ENCODE measurements at regions not wholly inside any gene's neighbourhood (a gene's known extent, or its start where the extent isn't known, plus 50 kb on each side); places are given as distances from the start of the nearest gene placed in this dataset.

DNA sequence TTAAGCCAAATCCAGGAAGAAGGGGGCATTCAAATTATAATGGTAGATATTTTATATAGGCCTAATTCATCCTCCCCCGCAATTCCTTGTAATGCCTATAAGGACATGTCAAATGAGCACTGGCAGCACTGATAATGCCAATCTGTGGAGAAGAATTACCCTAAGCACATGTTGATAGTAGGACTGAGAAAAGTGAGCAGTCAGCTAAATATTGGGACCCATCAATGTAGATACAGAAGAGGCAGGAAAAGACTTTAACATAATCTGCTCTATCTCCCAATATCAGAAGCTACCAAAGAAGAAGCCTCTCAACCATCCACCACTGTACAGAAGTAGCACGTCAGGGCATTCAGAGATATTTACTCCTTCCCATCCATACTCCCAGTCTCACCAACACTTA, 101.3 kb upstream of the REG3A start:
- no peak for TF ChIP-seq CTCF (IDR thresholded peaks at IDR 0.05; ENCODE audit: low read depth, low read length)
- DNase-seq (ENCODE audit: low read depth in 2 of 2), result no peak
- H3K4me3 ChIP-seq (replicated peaks in 1 of 2; ENCODE audit: low read depth in 2 of 2, low read length in 2 of 2), result no peak overlapping the region

DNA sequence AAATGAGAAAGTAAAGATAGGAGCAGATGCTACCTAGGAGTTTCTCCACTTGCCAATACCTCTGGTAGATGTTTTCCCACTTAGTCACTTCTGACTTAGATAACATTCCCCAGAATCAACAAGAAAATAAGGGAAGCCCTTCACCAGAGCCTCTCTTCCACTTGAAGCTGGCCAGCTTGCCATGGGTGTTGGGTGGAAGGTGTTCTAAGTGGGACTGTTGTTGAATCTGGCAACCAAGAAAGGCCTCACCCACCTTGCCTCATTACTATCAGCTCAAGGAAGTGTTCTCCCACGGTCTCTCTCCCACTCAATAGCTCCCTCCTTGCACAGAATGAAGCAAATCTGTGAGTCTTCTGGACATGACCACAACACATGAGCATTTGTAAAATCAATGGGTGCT, 100.4 kb upstream of the REG3A start:
- no peak for TF ChIP-seq CTCF (IDR thresholded peaks at IDR 0.05; ENCODE audit: low read depth, low read length)
- DNase-seq (ENCODE audit: low read depth in 2 of 2), result no peak
- no peak overlapping the region for H3K4me3 ChIP-seq (replicated peaks in 1 of 2; ENCODE audit: low read depth in 2 of 2, low read length in 2 of 2)

GRCh38 chr2:79259296-79259695, 99.7 kb upstream of the REG3A start:
- no peak for TF ChIP-seq CTCF (IDR thresholded peaks at IDR 0.05; ENCODE audit: low read depth, low read length)
- no peak overlapping the region for H3K4me3 ChIP-seq (replicated peaks in 1 of 2; ENCODE audit: low read depth in 2 of 2, low read length in 2 of 2)
- DNase-seq (ENCODE audit: low read depth in 2 of 2), result no peak

DNA sequence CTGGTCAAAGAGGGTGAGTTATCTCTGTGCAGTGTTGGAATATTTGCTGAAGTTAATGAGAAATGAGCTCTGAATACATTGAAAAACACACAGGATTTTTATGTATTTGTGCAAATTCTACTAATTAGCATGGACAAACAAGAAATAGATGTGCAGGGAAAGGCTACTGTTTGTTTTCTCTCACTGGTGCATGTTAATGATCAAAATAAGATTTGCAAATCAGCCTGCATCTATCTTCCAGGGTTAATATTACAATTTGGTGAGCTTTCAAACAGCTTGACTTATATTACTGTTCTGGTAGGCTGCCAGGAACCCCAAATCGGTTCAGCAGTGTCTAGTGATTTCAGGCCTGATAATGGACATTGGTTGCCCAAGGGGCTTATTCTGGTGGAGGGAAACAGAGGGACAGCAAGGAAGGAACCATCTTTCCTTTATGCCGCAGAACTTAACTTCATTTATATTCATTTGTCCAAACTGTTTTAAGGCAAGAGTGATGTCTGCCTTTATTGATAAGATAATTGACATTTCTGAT, 93.8 kb upstream of the REG3A start:
- TF ChIP-seq CTCF (IDR thresholded peaks at IDR 0.05; ENCODE audit: low read depth, low read length), result no peak
- no peak for DNase-seq (ENCODE audit: low read depth in 2 of 2)
- H3K4me3 ChIP-seq (replicated peaks in 1 of 2; ENCODE audit: low read depth in 2 of 2, low read length in 2 of 2), result no peak overlapping the region

GRCh38 chr2:79250656-79251055, 91.1 kb upstream of the REG3A start:
- TF ChIP-seq CTCF (IDR thresholded peaks at IDR 0.05; ENCODE audit: low read depth, low read length), result no peak
- no peak overlapping the region for H3K4me3 ChIP-seq (replicated peaks in 1 of 2; ENCODE audit: low read depth in 2 of 2, low read length in 2 of 2)
- no peak for DNase-seq (ENCODE audit: low read depth in 2 of 2)

GRCh38 chr2:79248776-79249175, 89.2 kb upstream of the REG3A start:
- H3K4me3 ChIP-seq (replicated peaks in 1 of 2; ENCODE audit: low read depth in 2 of 2, low read length in 2 of 2), result no peak overlapping the region
- no peak for TF ChIP-seq CTCF (IDR thresholded peaks at IDR 0.05; ENCODE audit: low read depth, low read length)
- DNase-seq (ENCODE audit: low read depth in 2 of 2), result no peak

GRCh38 chr2:79235135-79235534, 75.6 kb upstream of the REG3A start:
- no peak overlapping the region for H3K4me3 ChIP-seq (replicated peaks in 1 of 2; ENCODE audit: low read depth in 2 of 2, low read length in 2 of 2)
- TF ChIP-seq CTCF (IDR thresholded peaks at IDR 0.05; ENCODE audit: low read depth, low read length), result no peak
- no peak for DNase-seq (ENCODE audit: low read depth in 2 of 2)

Data from cardiac fibroblast (primary cell).